ENCODE measurements at regions not wholly inside any gene's neighbourhood (a gene's known extent, or its start where the extent isn't known, plus 50 kb on each side); places are given as distances from the start of the nearest gene placed in this dataset.

DNA sequence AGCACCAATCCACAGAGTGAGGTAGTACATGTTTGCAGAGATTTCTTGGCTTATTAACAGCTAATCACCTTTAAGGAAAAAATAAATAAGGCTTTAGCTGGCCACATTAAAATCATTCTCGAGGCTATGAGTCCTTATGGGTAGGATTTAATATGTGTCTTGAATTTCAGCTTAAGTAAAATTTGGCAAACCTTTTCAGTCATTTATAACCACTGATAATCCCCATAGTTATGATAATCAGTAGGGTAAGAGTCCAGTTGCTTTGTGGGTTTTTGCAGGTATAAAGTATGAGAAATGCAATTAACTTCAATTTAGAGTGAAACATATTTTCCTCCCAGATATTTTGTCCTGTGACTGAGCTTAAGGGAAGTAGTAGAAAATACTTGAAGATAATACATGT lies 1458.9 kb upstream of the FLRT2 start:
- H3K4me3 ChIP-seq (ENCODE audit: insufficient read depth in 1 of 2, low read depth in 1 of 2, low read length in 2 of 2) = no peak overlapping the region
- no peak overlapping the region for H3K23ac ChIP-seq (ENCODE audit: low read length in 2 of 2)
- no CpG with 5 or more reads among the region's 1 CpG for WGBS

DNA sequence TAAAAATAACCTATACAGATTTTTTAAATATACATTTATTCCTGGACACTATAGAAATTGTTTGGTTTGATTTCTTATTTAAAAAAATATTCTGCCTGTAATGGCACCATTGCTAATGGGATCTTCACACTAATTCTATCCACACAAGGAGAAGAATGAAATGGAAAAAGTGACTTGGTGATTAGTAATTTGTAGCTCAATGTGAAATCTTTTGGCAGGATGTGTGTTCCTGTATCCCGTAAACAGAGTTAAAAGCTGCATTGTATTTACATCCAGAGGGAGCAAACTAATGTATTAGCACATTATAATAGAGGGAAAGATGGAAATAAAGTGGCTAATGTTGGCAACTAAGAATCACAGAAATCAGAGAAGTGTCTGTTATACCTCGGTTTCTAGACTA lies 1455.3 kb upstream of the FLRT2 start:
- Histone ChIP-seq H3K9me3 (ENCODE audit: control insufficient read depth, low read length) (peaks cover 4% of the 10 kb centered on the region), H3K36me3 (ENCODE audit: control insufficient read depth in 1 of 2, insufficient read depth in 2 of 2, low read depth in 1 of 2, low read length in 2 of 2) (no peaks in the 10 kb centered on the region), H2BK12ac (ENCODE audit: low read length in 2 of 2) (no peak overlapping the region), H4K8ac (ENCODE audit: low read length) (no peak overlapping the region), H3K4me3 (ENCODE audit: insufficient read depth in 1 of 2, low read depth in 1 of 2, low read length in 2 of 2) (no peak overlapping the region), H4K91ac (ENCODE audit: low read length) (no peak overlapping the region), H3K4ac (ENCODE audit: low read depth in 1 of 2, low read length in 2 of 2) (no peak overlapping the region), H3K4me1 (ENCODE audit: control insufficient read depth, insufficient read depth, low read depth, low read length) (peaks cover 1% of the 10 kb centered on the region), H2BK5ac (ENCODE audit: low read depth, low read length, poor library complexity, severe bottlenecking) (no peak overlapping the region), H3K79me1 (replicated peaks; ENCODE audit: low read length, poor library complexity, severe bottlenecking) (no peaks in the 10 kb centered on the region), H3K9ac (ENCODE audit: low read length) (no peak overlapping the region), H2AK5ac (ENCODE audit: low read length, severe bottlenecking) (no peak overlapping the region), H3K27ac (ENCODE audit: low read length, poor library complexity, severe bottlenecking) (no peak overlapping the region), H3K18ac (ENCODE audit: low read depth in 1 of 2, low read length in 2 of 2) (no peak overlapping the region), H2BK15ac (ENCODE audit: low read depth, poor library complexity, severe bottlenecking) (no peak overlapping the region), H2AFZ (ENCODE audit: low read depth, low read length) (no peak overlapping the region), H3K4me2 (ENCODE audit: low read length, poor library complexity, severe bottlenecking) (no peak overlapping the region), H2BK120ac (ENCODE audit: low read depth, low read length) (no peak overlapping the region), H3K23ac (ENCODE audit: low read length in 2 of 2) (no peak overlapping the region), H3K14ac (ENCODE audit: low read length in 2 of 2) (no peak overlapping the region), H3K27me3 (ENCODE audit: control insufficient read depth in 1 of 2, insufficient read depth in 1 of 2, low read length in 2 of 2) (no peaks in the 10 kb centered on the region)
- WGBS = 71% methylated on average over 1 of the region's 2 CpGs
- DNase-seq = no peak

More for the DNA sequence above, 1458.9 kb upstream of the FLRT2 start:
- Histone ChIP-seq H4K8ac (ENCODE audit: low read length) (no peak overlapping the region), H4K91ac (ENCODE audit: low read length) (no peak overlapping the region), H3K9ac (ENCODE audit: low read length) (no peak overlapping the region), H3K4me1 (ENCODE audit: control insufficient read depth, insufficient read depth, low read depth, low read length) (peaks cover 1% of the 10 kb centered on the region), H3K9me3 (ENCODE audit: control insufficient read depth, low read length) (no peaks in the 10 kb centered on the region), H2AFZ (ENCODE audit: low read depth, low read length) (no peak overlapping the region), H2BK15ac (ENCODE audit: low read depth, poor library complexity, severe bottlenecking) (no peak overlapping the region), H2BK12ac (ENCODE audit: low read length in 2 of 2) (no peak overlapping the region), H3K27ac (ENCODE audit: low read length, poor library complexity, severe bottlenecking) (no peak overlapping the region), H3K4ac (ENCODE audit: low read depth in 1 of 2, low read length in 2 of 2) (no peak overlapping the region), H2AK5ac (ENCODE audit: low read length, severe bottlenecking) (no peak overlapping the region), H2BK5ac (ENCODE audit: low read depth, low read length, poor library complexity, severe bottlenecking) (no peak overlapping the region), H3K36me3 (ENCODE audit: control insufficient read depth in 1 of 2, insufficient read depth in 2 of 2, low read depth in 1 of 2, low read length in 2 of 2) (no peaks in the 10 kb centered on the region), H2BK120ac (ENCODE audit: low read depth, low read length) (no peak overlapping the region), H3K79me1 (replicated peaks; ENCODE audit: low read length, poor library complexity, severe bottlenecking) (no peaks in the 10 kb centered on the region), H3K18ac (ENCODE audit: low read depth in 1 of 2, low read length in 2 of 2) (no peak overlapping the region), H3K14ac (ENCODE audit: low read length in 2 of 2) (no peak overlapping the region), H3K4me2 (ENCODE audit: low read length, poor library complexity, severe bottlenecking) (no peak overlapping the region), H3K27me3 (ENCODE audit: control insufficient read depth in 1 of 2, insufficient read depth in 1 of 2, low read length in 2 of 2) (no peaks in the 10 kb centered on the region)
- no peak for DNase-seq

DNA sequence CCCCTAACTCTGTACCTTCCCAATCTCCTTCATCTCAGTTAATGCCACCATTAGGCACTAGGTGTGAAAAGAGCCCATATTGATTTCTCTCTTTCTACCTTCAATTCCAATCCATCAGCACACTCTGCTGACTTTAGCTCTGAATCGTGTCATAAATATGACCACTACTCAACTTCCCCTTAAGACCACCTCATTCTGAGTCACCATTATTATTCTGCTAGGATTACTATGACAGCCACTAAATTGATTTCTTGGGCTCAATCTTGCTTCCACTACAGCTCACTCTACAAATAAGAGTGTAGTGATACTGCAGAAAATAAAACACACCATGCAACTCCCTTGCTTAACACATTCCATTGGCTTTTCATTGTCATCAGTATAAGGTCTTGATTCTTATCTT lies 1449.0 kb upstream of the FLRT2 start:
- Histone ChIP-seq H3K14ac (ENCODE audit: low read length in 2 of 2) (no peak overlapping the region), H3K79me1 (replicated peaks; ENCODE audit: low read length, poor library complexity, severe bottlenecking) (no peaks in the 10 kb centered on the region), H2AFZ (ENCODE audit: low read depth, low read length) (no peak overlapping the region), H2BK120ac (ENCODE audit: low read depth, low read length) (no peak overlapping the region), H2BK15ac (ENCODE audit: low read depth, poor library complexity, severe bottlenecking) (no peak overlapping the region), H3K36me3 (ENCODE audit: control insufficient read depth in 1 of 2, insufficient read depth in 2 of 2, low read depth in 1 of 2, low read length in 2 of 2) (no peaks in the 10 kb centered on the region), H3K27me3 (ENCODE audit: control insufficient read depth in 1 of 2, insufficient read depth in 1 of 2, low read length in 2 of 2) (no peaks in the 10 kb centered on the region), H4K8ac (ENCODE audit: low read length) (no peak overlapping the region), H3K9me3 (ENCODE audit: control insufficient read depth, low read length) (peaks cover 4% of the 10 kb centered on the region), H2BK12ac (ENCODE audit: low read length in 2 of 2) (no peak overlapping the region), H3K4ac (ENCODE audit: low read depth in 1 of 2, low read length in 2 of 2) (no peak overlapping the region), H2AK5ac (ENCODE audit: low read length, severe bottlenecking) (no peak overlapping the region), H3K9ac (ENCODE audit: low read length) (no peak overlapping the region), H3K27ac (ENCODE audit: low read length, poor library complexity, severe bottlenecking) (no peak overlapping the region), H3K18ac (ENCODE audit: low read depth in 1 of 2, low read length in 2 of 2) (no peak overlapping the region), H3K4me3 (ENCODE audit: insufficient read depth in 1 of 2, low read depth in 1 of 2, low read length in 2 of 2) (no peak overlapping the region), H3K4me1 (ENCODE audit: control insufficient read depth, insufficient read depth, low read depth, low read length) (no peaks in the 10 kb centered on the region), H3K23ac (ENCODE audit: low read length in 2 of 2) (no peak overlapping the region), H3K4me2 (ENCODE audit: low read length, poor library complexity, severe bottlenecking) (no peak overlapping the region), H4K91ac (ENCODE audit: low read length) (no peak overlapping the region), H2BK5ac (ENCODE audit: low read depth, low read length, poor library complexity, severe bottlenecking) (no peak overlapping the region)
- 83% methylated on average over 1 of the region's 1 CpG for WGBS
- DNase-seq = no peak

DNA sequence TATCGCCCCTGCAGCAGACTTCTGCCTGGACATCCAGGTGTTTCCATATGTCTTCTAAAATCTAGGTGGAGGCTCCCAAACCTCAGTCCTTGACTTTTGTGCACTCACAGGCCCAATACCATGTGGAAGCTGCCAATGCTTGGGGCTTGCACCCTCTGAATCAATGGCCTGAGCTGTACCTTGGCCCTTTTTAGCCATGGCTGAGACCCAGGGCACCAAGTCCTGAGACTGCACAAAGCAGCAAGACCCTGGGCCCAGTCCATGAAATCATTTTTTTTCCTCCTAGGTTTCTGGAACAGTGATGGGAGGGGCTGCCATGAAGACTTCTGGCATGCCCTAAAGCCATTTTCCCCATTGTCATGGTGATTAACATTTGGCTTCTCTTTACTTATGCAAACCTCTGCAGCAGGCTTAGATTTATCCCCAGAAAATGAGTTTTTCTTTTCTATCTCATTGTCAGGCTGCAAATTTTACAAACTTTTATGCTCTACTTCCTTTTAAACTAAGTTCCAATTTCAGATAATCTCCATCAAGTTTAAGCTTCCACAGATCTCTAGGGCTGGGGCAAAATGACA lies 1445.8 kb upstream of the FLRT2 start:
- H2BK15ac ChIP-seq (ENCODE audit: low read depth, poor library complexity, severe bottlenecking) = no peak overlapping the region
- no peak overlapping the region for H3K4me3 ChIP-seq (ENCODE audit: insufficient read depth in 1 of 2, low read depth in 1 of 2, low read length in 2 of 2)
- no peaks in the 10 kb centered on the region for H3K36me3 ChIP-seq (ENCODE audit: control insufficient read depth in 1 of 2, insufficient read depth in 2 of 2, low read depth in 1 of 2, low read length in 2 of 2)
- H3K14ac ChIP-seq (ENCODE audit: low read length in 2 of 2) = no peak overlapping the region
- H2AFZ ChIP-seq (ENCODE audit: low read depth, low read length) = no peak overlapping the region
- no peaks in the 10 kb centered on the region for H3K27me3 ChIP-seq (ENCODE audit: control insufficient read depth in 1 of 2, insufficient read depth in 1 of 2, low read length in 2 of 2)
- no peak overlapping the region for H3K4me2 ChIP-seq (ENCODE audit: low read length, poor library complexity, severe bottlenecking)
- no peak overlapping the region for H2AK5ac ChIP-seq (ENCODE audit: low read length, severe bottlenecking)
- H4K91ac ChIP-seq (ENCODE audit: low read length) = no peak overlapping the region
- no peak overlapping the region for H3K23ac ChIP-seq (ENCODE audit: low read length in 2 of 2)
- no peak overlapping the region for H3K9ac ChIP-seq (ENCODE audit: low read length)
- H3K27ac ChIP-seq (ENCODE audit: low read length, poor library complexity, severe bottlenecking) = no peak overlapping the region
- no peak overlapping the region for H2BK5ac ChIP-seq (ENCODE audit: low read depth, low read length, poor library complexity, severe bottlenecking)
- no peak overlapping the region for H2BK12ac ChIP-seq (ENCODE audit: low read length in 2 of 2)
- H4K8ac ChIP-seq (ENCODE audit: low read length) = no peak overlapping the region
- no peak overlapping the region for H2BK120ac ChIP-seq (ENCODE audit: low read depth, low read length)
- no peaks in the 10 kb centered on the region for H3K79me1 ChIP-seq (replicated peaks; ENCODE audit: low read length, poor library complexity, severe bottlenecking)
- no peak overlapping the region for H3K4ac ChIP-seq (ENCODE audit: low read depth in 1 of 2, low read length in 2 of 2)
- no peak for DNase-seq
- no peaks in the 10 kb centered on the region for H3K9me3 ChIP-seq (ENCODE audit: control insufficient read depth, low read length)
- H3K18ac ChIP-seq (ENCODE audit: low read depth in 1 of 2, low read length in 2 of 2) = no peak overlapping the region
- no peaks in the 10 kb centered on the region for H3K4me1 ChIP-seq (ENCODE audit: control insufficient read depth, insufficient read depth, low read depth, low read length)
- 100% methylated on average over 1 of the region's 1 CpG for WGBS
